ENCODE measurements at regions not wholly inside any gene's neighbourhood (a gene's known extent, or its start where the extent isn't known, plus 50 kb on each side); places are given as distances from the start of the nearest gene placed in this dataset.

GRCh38 chr7:80362677-80363076 is 149.2 kb downstream of the GNAT3 start:
- Histone ChIP-seq H3K27ac (no peak overlapping the region), H3K27me3 (no peaks in the 10 kb centered on the region), H2AFZ (replicated peaks) (no peak overlapping the region), H3K4me3 (no peak overlapping the region), H3K9me3 (ENCODE audit: low read depth) (no peaks in the 10 kb centered on the region), H3K4me1 (no peaks in the 10 kb centered on the region), H3K4me2 (no peak overlapping the region), H3F3A (ENCODE audit: low read depth) (no peaks in the 10 kb centered on the region), H3K36me3 (no peaks in the 10 kb centered on the region), H3K79me2 (ENCODE audit: low read depth) (no peaks in the 10 kb centered on the region), H4K20me1 (ENCODE audit: low read depth) (no peaks in the 10 kb centered on the region), H3K9ac (no peak overlapping the region)
- Mint-ChIP-seq H3K36me3 (no peaks in the 10 kb centered on the region), H3K4me3 (no peak overlapping the region), H3K27ac (no peak overlapping the region), H3K27me3 (ENCODE audit: insufficient read depth, low read depth) (no peaks in the 10 kb centered on the region), H3K4me1 (no peaks in the 10 kb centered on the region), H3K9me3 (peaks cover 6% of the 10 kb centered on the region)
- DNase-seq (ENCODE audit: low spot score): no peak
- TF ChIP-seq EZH2 (IDR thresholded peaks at IDR 0.05) (no peak), CTCF (IDR thresholded peaks at IDR 0.05) (no peak), EZH2phosphoT487 (IDR thresholded peaks at IDR 0.05) (no peak)

- Histone ChIP-seq H3K27me3 (no peaks in the 10 kb centered on the region), H3K9ac (no peak overlapping the region), H3F3A (ENCODE audit: low read depth) (no peaks in the 10 kb centered on the region), H3K4me2 (no peak overlapping the region), H3K9me3 (ENCODE audit: low read depth) (no peaks in the 10 kb centered on the region), H3K36me3 (no peaks in the 10 kb centered on the region), H3K4me1 (no peaks in the 10 kb centered on the region), H3K27ac (no peak overlapping the region), H3K79me2 (ENCODE audit: low read depth) (no peaks in the 10 kb centered on the region), H2AFZ (replicated peaks) (no peak overlapping the region), H4K20me1 (ENCODE audit: low read depth) (no peaks in the 10 kb centered on the region), H3K4me3 (no peak overlapping the region)
- Mint-ChIP-seq H3K36me3 (no peaks in the 10 kb centered on the region), H3K27ac (no peak overlapping the region), H3K27me3 (ENCODE audit: insufficient read depth, low read depth) (no peaks in the 10 kb centered on the region), H3K9me3 (peaks cover 6% of the 10 kb centered on the region), H3K4me1 (no peaks in the 10 kb centered on the region), H3K4me3 (no peak overlapping the region)
- no peak for DNase-seq (ENCODE audit: low spot score)
- TF ChIP-seq CTCF (IDR thresholded peaks at IDR 0.05) (no peak), EZH2phosphoT487 (IDR thresholded peaks at IDR 0.05) (no peak), EZH2 (IDR thresholded peaks at IDR 0.05) (no peak)
Observed at GRCh38 chr7:80362010-80362618, 149.8 kb downstream of the GNAT3 start.

GRCh38 chr7:80359476-80359875 is 152.4 kb downstream of the GNAT3 start:
- H3K27me3 Mint-ChIP-seq (ENCODE audit: insufficient read depth, low read depth): no peaks in the 10 kb centered on the region
- Histone ChIP-seq H3K4me1 (no peaks in the 10 kb centered on the region), H3K9ac (no peak overlapping the region), H4K20me1 (ENCODE audit: low read depth) (no peaks in the 10 kb centered on the region), H3K27ac (no peak overlapping the region), H3K27me3 (no peaks in the 10 kb centered on the region), H3K36me3 (no peaks in the 10 kb centered on the region), H3K79me2 (ENCODE audit: low read depth) (no peaks in the 10 kb centered on the region), H3K4me3 (no peak overlapping the region), H3K9me3 (ENCODE audit: low read depth) (no peaks in the 10 kb centered on the region), H3F3A (ENCODE audit: low read depth) (no peaks in the 10 kb centered on the region), H3K4me2 (no peak overlapping the region), H2AFZ (replicated peaks) (no peak overlapping the region)
- TF ChIP-seq EZH2 (IDR thresholded peaks at IDR 0.05): no peak
- no peak for TF ChIP-seq CTCF (IDR thresholded peaks at IDR 0.05)
- no peak for TF ChIP-seq EZH2phosphoT487 (IDR thresholded peaks at IDR 0.05)
- H3K27ac Mint-ChIP-seq: no peak overlapping the region
- H3K4me3 Mint-ChIP-seq: no peak overlapping the region
- H3K9me3 Mint-ChIP-seq: no peaks in the 10 kb centered on the region
- no peaks in the 10 kb centered on the region for H3K36me3 Mint-ChIP-seq
- H3K4me1 Mint-ChIP-seq: no peaks in the 10 kb centered on the region
- DNase-seq (ENCODE audit: low spot score): no peak

All from neural progenitor cell (in vitro differentiated cells).